Panc1 (cell line): ENCODE measurements at regions not wholly inside any gene's neighbourhood (a gene's known extent, or its start where the extent isn't known, plus 50 kb on each side); places are given as distances from the start of the nearest gene placed in this dataset.

ENCODE experiments used
- ATAC-seq: fragments of 200-7000 bp; cut with Tn5 transposase; 2 replicates; pipeline ENCODE4 v1.9.1; 2020; ENCODE audit warnings: mild to moderate bottlenecking, moderate library complexity
- BruUV-seq: library from RNA; stranded (reverse); fragments of 400-500 nt; replicated peaks from 2 replicates; lab custom pipeline; 2021; lab: Mats Ljungman, UMichigan
- CTCF ChIA-PET: fragments of 300-600 bp; sonication (Branson Sonifier 250); formaldehyde crosslinking; loops from one replicate; lab custom pipeline; 2022; ENCODE audit warnings: antibody characterized with exemption; lab: Charles Lee
- POLR2A ChIA-PET: fragments of 300-600 bp; sonication (Branson Sonifier 250); formaldehyde crosslinking; loops from one replicate; lab custom pipeline; 2022; ENCODE audit warnings: antibody characterized with exemption; lab: Charles Lee
- DNase-seq: peaks from one replicate; pipeline ENCODE4 v3.0.0-alpha.2; 2010; ENCODE audit warnings: low read depth, low spot score
- H3K27ac ChIP-seq: 2 replicates; pipeline ENCODE4 v1.5.1; 2011; ENCODE audit warnings: mild to moderate bottlenecking, low read length, inconsistent platforms
- H3K27me3 ChIP-seq: fragments of 200-500 bp; sonication (Bioruptor generic); 2 replicates; pipeline ENCODE4 v1.6.0; 2014; ENCODE audit warnings: low read length, inconsistent platforms; ENCODE audit not compliant: control insufficient read depth, insufficient read depth
- H3K36me3 ChIP-seq: fragments of 200-500 bp; sonication (Bioruptor generic); 2 replicates; pipeline ENCODE4 v1.5.1; 2014; ENCODE audit warnings: inconsistent platforms, mild to moderate bottlenecking, low read length, moderate library complexity; ENCODE audit not compliant: control insufficient read depth, insufficient read depth
- H3K4me1 ChIP-seq: 2 replicates; pipeline ENCODE4 v1.5.1; 2011; ENCODE audit warnings: inconsistent platforms, mild to moderate bottlenecking, low read length, moderate library complexity; ENCODE audit not compliant: control insufficient read depth, insufficient read depth
- H3K4me3 ChIP-seq, 2 experiments: 2 replicates each; pipeline ENCODE4 v1.5.1; 2011 to 2012; ENCODE audit warnings: low read depth in 2 of 2, low read length in 2 of 2, mild to moderate bottlenecking in 2 of 2, inconsistent platforms in 1 of 2, moderate library complexity in 1 of 2
- H3K9me3 ChIP-seq: fragments of 200-500 bp; sonication (Bioruptor generic); 2 replicates; pipeline ENCODE4 v1.5.1; 2014; ENCODE audit warnings: low read depth, mild to moderate bottlenecking, inconsistent platforms, low read length, moderate library complexity; ENCODE audit not compliant: control insufficient read depth, insufficient read depth
- POLR2AphosphoS5 ChIP-seq: IDR thresholded peaks from 2 replicates; pipeline ENCODE4 v1.6.1; 2012; ENCODE audit warnings: mild to moderate bottlenecking, low read depth, low read length, moderate library complexity
- SIN3A ChIP-seq: IDR thresholded peaks from 2 replicates; pipeline ENCODE4 v1.6.1; 2012; ENCODE audit warnings: low read depth, mild to moderate bottlenecking, low read length, moderate library complexity, borderline replicate concordance; ENCODE audit not compliant: insufficient read depth
- TCF7L2 ChIP-seq: IDR thresholded peaks from 2 replicates; pipeline ENCODE4 v1.6.1; 2011; ENCODE audit warnings: mild to moderate bottlenecking, low read depth, low read length, inconsistent platforms
- in situ Hi-C: cut with HindIII; loops from 2 replicates; pipeline ENCODE4 v1.10.0; 2016; ENCODE audit warnings: low sequenced_read_pairs, low pct_unique_long_range_greater_than_20kb
- intact Hi-C: fragments of 100-400 bp; cut with micrococcal nuclease; formaldehyde crosslinking; loops from one replicate; pipeline ENCODE4 v1.10.0; 2022; ENCODE audit not compliant: unreplicated experiment
- TF ChIP-seq, protein P1 (sequence below): fragments of 450-650 bp; IDR thresholded peaks from 2 replicates; pipeline ENCODE4 v1.5.1; 2017; ENCODE audit warnings: mild to moderate bottlenecking
- TF ChIP-seq, protein P2 (sequence below), 2 experiments: IDR thresholded peaks; 2 replicates each; pipeline ENCODE4 v1.6.1; 2011 to 2012; ENCODE audit warnings: low read depth in 2 of 2, control low read depth in 1 of 2, low read length in 1 of 2, mild to moderate bottlenecking in 1 of 2, moderate library complexity in 1 of 2; ENCODE audit not compliant: insufficient read depth in 1 of 2

DNA sequence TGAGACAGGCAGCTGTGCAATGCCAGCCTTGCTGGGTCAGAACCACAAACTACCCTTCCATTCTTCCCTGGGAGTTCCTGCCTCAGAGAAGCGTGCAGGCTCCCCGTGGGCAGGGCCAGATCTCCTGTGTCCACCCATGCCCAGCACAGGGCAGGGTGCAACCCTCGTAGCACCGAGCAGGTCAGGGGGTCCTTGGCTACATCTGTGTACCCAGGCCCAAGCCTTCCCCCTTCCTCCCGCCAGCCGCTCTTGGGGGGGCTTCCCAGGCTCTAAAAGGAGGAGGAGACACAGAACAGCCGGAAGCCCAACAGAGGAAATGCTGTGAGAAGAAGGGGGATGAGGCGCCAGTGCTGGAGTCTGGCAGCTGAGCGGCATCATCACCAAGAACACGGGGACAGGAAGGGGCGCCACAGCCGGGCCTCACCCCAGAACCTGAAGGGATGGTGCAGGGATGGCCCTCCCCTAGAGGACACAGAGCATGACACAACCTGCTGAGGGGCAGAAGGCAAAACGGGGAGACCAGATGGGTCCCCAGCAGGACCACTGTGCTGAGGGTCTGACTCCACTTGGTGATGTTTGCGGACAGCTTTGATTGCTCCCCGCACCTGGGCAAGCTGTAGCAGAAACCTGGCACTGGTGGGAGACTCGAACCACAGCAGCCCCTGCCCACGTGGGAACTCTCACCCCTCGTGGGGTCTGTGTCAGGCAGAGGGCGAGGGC is 233.2 kb downstream of the NPHP4 start:
- Histone ChIP-seq H3K4me1 (no peaks in the 10 kb centered on the region), H3K27me3 (peaks cover 2% of the 10 kb centered on the region; the same call in 1 of the 2 replicates), H3K27ac (no peak overlapping the region), H3K36me3 (no peaks in the 10 kb centered on the region), H3K4me3 (no peak overlapping the region), H3K9me3 (0 out of 2 replicates have a peak, but pooled peaks cover 3% of the 10 kb centered on the region)
- intact Hi-C loops = no loop called here
- ChIA-PET POLR2A (no interaction called here), CTCF (no interaction called here)
- in situ Hi-C loops = no loop called here
- DNase-seq (no peak), ATAC-seq (no peak)
- BruUV-seq = no TSS peak
- TF ChIP-seq, protein P1, sequence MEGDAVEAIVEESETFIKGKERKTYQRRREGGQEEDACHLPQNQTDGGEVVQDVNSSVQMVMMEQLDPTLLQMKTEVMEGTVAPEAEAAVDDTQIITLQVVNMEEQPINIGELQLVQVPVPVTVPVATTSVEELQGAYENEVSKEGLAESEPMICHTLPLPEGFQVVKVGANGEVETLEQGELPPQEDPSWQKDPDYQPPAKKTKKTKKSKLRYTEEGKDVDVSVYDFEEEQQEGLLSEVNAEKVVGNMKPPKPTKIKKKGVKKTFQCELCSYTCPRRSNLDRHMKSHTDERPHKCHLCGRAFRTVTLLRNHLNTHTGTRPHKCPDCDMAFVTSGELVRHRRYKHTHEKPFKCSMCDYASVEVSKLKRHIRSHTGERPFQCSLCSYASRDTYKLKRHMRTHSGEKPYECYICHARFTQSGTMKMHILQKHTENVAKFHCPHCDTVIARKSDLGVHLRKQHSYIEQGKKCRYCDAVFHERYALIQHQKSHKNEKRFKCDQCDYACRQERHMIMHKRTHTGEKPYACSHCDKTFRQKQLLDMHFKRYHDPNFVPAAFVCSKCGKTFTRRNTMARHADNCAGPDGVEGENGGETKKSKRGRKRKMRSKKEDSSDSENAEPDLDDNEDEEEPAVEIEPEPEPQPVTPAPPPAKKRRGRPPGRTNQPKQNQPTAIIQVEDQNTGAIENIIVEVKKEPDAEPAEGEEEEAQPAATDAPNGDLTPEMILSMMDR = no peak
- TF ChIP-seq POLR2AphosphoS5 = no peak
- TF ChIP-seq TCF7L2 = no peak
- TF ChIP-seq, protein P2, sequence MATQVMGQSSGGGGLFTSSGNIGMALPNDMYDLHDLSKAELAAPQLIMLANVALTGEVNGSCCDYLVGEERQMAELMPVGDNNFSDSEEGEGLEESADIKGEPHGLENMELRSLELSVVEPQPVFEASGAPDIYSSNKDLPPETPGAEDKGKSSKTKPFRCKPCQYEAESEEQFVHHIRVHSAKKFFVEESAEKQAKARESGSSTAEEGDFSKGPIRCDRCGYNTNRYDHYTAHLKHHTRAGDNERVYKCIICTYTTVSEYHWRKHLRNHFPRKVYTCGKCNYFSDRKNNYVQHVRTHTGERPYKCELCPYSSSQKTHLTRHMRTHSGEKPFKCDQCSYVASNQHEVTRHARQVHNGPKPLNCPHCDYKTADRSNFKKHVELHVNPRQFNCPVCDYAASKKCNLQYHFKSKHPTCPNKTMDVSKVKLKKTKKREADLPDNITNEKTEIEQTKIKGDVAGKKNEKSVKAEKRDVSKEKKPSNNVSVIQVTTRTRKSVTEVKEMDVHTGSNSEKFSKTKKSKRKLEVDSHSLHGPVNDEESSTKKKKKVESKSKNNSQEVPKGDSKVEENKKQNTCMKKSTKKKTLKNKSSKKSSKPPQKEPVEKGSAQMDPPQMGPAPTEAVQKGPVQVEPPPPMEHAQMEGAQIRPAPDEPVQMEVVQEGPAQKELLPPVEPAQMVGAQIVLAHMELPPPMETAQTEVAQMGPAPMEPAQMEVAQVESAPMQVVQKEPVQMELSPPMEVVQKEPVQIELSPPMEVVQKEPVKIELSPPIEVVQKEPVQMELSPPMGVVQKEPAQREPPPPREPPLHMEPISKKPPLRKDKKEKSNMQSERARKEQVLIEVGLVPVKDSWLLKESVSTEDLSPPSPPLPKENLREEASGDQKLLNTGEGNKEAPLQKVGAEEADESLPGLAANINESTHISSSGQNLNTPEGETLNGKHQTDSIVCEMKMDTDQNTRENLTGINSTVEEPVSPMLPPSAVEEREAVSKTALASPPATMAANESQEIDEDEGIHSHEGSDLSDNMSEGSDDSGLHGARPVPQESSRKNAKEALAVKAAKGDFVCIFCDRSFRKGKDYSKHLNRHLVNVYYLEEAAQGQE (IDR thresholded peaks at IDR 0.05; ENCODE audit: insufficient read depth in 1 of 2, low read depth in 2 of 2, low read length in 1 of 2) = no peak
- no peak for TF ChIP-seq SIN3A

DNA sequence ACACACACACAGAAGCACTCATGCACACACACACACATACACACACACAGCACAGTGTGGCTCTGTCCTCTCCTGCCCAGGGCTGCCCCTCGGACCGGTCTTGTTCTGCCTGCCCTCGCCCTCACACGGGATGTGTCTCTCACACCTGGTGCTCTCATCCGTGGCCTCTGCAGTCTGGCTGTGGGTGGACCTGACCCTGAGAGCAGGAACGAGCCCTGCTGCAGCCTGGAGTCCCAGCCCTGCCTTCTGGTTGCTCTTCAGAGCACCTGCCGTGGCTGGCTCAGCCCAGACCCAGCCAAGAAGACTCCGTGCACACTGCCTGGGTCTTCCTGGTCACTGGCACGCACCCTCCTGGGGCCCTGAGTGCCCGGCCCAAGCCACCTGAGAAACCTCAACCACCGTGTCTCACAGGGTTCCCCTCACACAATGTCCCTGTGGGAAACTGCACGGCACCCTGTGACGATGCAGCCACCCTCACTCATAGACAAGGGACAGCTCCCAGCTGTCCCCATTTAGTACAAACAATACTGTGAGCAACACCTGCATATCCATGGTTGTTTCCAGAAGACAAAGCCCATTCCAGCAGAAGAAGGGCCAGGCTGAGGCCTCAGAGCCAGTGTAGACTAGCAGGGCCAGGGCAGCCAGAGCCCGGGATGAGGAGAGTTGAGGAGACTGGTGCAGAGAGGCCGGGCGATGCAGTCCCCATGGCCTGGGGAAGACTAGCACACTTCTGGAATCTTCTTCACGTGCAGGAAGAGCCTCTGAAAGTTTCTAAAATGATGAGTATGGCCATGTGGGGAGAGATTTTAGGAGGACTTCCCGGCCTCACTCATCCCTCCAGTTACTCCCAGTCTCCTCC is 234.0 kb downstream of the NPHP4 start:
- intact Hi-C loops (no loop called here), in situ Hi-C loops (no loop called here)
- H3K36me3 ChIP-seq = no peaks in the 10 kb centered on the region
- no TSS peak for BruUV-seq
- TF ChIP-seq, protein P1 = no peak
- TF ChIP-seq POLR2AphosphoS5 (no peak), SIN3A (no peak), TCF7L2 (no peak)
- TF ChIP-seq, protein P2 (IDR thresholded peaks at IDR 0.05; ENCODE audit: insufficient read depth in 1 of 2, low read depth in 2 of 2, low read length in 1 of 2) = no peak
- CTCF ChIA-PET = no interaction called here
- 0 out of 2 replicates have a peak, but pooled peaks cover 3% of the 10 kb centered on the region for H3K9me3 ChIP-seq
- POLR2A ChIA-PET = no interaction called here
- ATAC-seq = peak; percentile 32
- peaks cover 2% of the 10 kb centered on the region; the same call in 1 of the 2 replicates for H3K27me3 ChIP-seq
- H3K4me1 ChIP-seq = no peaks in the 10 kb centered on the region
- H3K27ac ChIP-seq = no peak overlapping the region
- no peak for DNase-seq
- H3K4me3 ChIP-seq = no peak overlapping the region
